ENCODE measurements at regions not wholly inside any gene's neighbourhood (a gene's known extent, or its start where the extent isn't known, plus 50 kb on each side); places are given as distances from the start of the nearest gene placed in this dataset.
A peak's percentile ranks its signal among the peaks of the same experiment; 100 is the strongest.

GRCh38 chr10:28986117-28986792 lies 302.6 kb upstream of the LYZL1 start (continued):
- TF ChIP-seq CTCFL (IDR thresholded peaks at IDR 0.05; ENCODE audit: borderline replicate concordance, insufficient read depth, low read depth, low read length, poor library complexity, severe bottlenecking), result no peak
- no peak for TF ChIP-seq TBP (optimal IDR thresholded peaks at IDR 0.05; ENCODE audit: low read depth, low read length)
- no peak for TF ChIP-seq ZNF12 (CRISPR knock-in tag; IDR thresholded peaks at IDR 0.05)
- TF ChIP-seq, protein P1, sequence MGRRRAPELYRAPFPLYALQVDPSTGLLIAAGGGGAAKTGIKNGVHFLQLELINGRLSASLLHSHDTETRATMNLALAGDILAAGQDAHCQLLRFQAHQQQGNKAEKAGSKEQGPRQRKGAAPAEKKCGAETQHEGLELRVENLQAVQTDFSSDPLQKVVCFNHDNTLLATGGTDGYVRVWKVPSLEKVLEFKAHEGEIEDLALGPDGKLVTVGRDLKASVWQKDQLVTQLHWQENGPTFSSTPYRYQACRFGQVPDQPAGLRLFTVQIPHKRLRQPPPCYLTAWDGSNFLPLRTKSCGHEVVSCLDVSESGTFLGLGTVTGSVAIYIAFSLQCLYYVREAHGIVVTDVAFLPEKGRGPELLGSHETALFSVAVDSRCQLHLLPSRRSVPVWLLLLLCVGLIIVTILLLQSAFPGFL (CRISPR knock-in tag; IDR thresholded peaks at IDR 0.05), result no peak
- TF ChIP-seq HMBOX1 (IDR thresholded peaks at IDR 0.05), result no peak
- TF ChIP-seq MTA2 (IDR thresholded peaks at IDR 0.05; ENCODE audit: low read depth), result no peak
- TF ChIP-seq KLF10 (CRISPR knock-in tag; IDR thresholded peaks at IDR 0.05), result no peak
- TF ChIP-seq, protein P2, sequence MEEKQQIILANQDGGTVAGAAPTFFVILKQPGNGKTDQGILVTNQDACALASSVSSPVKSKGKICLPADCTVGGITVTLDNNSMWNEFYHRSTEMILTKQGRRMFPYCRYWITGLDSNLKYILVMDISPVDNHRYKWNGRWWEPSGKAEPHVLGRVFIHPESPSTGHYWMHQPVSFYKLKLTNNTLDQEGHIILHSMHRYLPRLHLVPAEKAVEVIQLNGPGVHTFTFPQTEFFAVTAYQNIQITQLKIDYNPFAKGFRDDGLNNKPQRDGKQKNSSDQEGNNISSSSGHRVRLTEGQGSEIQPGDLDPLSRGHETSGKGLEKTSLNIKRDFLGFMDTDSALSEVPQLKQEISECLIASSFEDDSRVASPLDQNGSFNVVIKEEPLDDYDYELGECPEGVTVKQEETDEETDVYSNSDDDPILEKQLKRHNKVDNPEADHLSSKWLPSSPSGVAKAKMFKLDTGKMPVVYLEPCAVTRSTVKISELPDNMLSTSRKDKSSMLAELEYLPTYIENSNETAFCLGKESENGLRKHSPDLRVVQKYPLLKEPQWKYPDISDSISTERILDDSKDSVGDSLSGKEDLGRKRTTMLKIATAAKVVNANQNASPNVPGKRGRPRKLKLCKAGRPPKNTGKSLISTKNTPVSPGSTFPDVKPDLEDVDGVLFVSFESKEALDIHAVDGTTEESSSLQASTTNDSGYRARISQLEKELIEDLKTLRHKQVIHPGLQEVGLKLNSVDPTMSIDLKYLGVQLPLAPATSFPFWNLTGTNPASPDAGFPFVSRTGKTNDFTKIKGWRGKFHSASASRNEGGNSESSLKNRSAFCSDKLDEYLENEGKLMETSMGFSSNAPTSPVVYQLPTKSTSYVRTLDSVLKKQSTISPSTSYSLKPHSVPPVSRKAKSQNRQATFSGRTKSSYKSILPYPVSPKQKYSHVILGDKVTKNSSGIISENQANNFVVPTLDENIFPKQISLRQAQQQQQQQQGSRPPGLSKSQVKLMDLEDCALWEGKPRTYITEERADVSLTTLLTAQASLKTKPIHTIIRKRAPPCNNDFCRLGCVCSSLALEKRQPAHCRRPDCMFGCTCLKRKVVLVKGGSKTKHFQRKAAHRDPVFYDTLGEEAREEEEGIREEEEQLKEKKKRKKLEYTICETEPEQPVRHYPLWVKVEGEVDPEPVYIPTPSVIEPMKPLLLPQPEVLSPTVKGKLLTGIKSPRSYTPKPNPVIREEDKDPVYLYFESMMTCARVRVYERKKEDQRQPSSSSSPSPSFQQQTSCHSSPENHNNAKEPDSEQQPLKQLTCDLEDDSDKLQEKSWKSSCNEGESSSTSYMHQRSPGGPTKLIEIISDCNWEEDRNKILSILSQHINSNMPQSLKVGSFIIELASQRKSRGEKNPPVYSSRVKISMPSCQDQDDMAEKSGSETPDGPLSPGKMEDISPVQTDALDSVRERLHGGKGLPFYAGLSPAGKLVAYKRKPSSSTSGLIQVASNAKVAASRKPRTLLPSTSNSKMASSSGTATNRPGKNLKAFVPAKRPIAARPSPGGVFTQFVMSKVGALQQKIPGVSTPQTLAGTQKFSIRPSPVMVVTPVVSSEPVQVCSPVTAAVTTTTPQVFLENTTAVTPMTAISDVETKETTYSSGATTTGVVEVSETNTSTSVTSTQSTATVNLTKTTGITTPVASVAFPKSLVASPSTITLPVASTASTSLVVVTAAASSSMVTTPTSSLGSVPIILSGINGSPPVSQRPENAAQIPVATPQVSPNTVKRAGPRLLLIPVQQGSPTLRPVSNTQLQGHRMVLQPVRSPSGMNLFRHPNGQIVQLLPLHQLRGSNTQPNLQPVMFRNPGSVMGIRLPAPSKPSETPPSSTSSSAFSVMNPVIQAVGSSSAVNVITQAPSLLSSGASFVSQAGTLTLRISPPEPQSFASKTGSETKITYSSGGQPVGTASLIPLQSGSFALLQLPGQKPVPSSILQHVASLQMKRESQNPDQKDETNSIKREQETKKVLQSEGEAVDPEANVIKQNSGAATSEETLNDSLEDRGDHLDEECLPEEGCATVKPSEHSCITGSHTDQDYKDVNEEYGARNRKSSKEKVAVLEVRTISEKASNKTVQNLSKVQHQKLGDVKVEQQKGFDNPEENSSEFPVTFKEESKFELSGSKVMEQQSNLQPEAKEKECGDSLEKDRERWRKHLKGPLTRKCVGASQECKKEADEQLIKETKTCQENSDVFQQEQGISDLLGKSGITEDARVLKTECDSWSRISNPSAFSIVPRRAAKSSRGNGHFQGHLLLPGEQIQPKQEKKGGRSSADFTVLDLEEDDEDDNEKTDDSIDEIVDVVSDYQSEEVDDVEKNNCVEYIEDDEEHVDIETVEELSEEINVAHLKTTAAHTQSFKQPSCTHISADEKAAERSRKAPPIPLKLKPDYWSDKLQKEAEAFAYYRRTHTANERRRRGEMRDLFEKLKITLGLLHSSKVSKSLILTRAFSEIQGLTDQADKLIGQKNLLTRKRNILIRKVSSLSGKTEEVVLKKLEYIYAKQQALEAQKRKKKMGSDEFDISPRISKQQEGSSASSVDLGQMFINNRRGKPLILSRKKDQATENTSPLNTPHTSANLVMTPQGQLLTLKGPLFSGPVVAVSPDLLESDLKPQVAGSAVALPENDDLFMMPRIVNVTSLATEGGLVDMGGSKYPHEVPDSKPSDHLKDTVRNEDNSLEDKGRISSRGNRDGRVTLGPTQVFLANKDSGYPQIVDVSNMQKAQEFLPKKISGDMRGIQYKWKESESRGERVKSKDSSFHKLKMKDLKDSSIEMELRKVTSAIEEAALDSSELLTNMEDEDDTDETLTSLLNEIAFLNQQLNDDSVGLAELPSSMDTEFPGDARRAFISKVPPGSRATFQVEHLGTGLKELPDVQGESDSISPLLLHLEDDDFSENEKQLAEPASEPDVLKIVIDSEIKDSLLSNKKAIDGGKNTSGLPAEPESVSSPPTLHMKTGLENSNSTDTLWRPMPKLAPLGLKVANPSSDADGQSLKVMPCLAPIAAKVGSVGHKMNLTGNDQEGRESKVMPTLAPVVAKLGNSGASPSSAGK (IDR thresholded peaks at IDR 0.05), result peak; percentile 41
- no peak for TF ChIP-seq KDM1A (IDR thresholded peaks at IDR 0.05)
